ENCODE measurements at regions not wholly inside any gene's neighbourhood (a gene's known extent, or its start where the extent isn't known, plus 50 kb on each side); places are given as distances from the start of the nearest gene placed in this dataset.

DNA sequence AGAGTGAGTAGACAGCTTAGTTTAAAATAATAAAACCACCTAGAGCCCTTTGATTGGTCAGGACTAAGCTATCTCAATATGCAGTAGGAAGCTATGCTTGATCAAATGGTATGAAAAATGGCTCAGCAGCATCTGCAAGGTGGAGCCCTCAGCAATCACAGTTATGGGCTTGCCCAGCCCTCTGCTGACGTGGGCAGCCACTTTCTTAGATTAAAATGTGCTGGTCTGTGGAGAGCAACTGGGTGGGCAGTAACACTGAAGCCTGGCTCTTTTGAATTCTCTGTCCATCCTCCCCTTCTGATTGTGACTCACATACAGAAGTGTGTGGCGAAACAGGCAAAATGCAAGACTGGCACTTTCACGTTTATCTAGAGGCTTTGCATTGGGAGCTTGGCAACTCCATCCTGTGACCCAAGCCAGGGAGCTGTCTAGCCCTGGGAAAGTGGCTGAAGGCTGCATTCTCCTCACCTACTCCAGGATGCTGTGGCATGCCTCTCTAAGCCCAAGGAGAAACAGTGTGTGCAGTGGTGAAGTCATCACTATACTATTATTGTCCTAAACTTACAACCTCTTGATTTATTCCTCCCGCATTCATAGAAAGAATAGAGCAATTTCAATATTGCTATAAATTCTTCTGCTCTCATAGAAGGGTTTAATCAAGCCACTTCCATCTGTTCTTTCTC lies 61.1 kb downstream of the MED10 start:
- TF ChIP-seq, protein P1, sequence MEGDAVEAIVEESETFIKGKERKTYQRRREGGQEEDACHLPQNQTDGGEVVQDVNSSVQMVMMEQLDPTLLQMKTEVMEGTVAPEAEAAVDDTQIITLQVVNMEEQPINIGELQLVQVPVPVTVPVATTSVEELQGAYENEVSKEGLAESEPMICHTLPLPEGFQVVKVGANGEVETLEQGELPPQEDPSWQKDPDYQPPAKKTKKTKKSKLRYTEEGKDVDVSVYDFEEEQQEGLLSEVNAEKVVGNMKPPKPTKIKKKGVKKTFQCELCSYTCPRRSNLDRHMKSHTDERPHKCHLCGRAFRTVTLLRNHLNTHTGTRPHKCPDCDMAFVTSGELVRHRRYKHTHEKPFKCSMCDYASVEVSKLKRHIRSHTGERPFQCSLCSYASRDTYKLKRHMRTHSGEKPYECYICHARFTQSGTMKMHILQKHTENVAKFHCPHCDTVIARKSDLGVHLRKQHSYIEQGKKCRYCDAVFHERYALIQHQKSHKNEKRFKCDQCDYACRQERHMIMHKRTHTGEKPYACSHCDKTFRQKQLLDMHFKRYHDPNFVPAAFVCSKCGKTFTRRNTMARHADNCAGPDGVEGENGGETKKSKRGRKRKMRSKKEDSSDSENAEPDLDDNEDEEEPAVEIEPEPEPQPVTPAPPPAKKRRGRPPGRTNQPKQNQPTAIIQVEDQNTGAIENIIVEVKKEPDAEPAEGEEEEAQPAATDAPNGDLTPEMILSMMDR (optimal IDR thresholded peaks at IDR 0.05 in 1 of 3, IDR thresholded peaks at IDR 0.05 in 1 of 3, conservative IDR thresholded peaks at IDR 0.05 in 1 of 3; ENCODE audit: extremely low read depth in 1 of 3, insufficient read depth in 2 of 3, low read length in 3 of 3) = no peak
- TF ChIP-seq EZH2 (IDR thresholded peaks at IDR 0.05; ENCODE audit: low read length) = no peak

All from keratinocyte (primary cell).